GM19395 (cell line): ENCODE measurements at regions not wholly inside any gene's neighbourhood (a gene's known extent, or its start where the extent isn't known, plus 50 kb on each side); places are given as distances from the start of the nearest gene placed in this dataset.

Experiments used
- ATAC-seq: cut with Tn5 transposase; IDR thresholded peaks from one replicate; pipeline ENCODE4 v1.9.1; 2021; ENCODE audit warnings: mild to moderate bottlenecking, moderate library complexity; ENCODE audit not compliant: unreplicated experiment

DNA sequence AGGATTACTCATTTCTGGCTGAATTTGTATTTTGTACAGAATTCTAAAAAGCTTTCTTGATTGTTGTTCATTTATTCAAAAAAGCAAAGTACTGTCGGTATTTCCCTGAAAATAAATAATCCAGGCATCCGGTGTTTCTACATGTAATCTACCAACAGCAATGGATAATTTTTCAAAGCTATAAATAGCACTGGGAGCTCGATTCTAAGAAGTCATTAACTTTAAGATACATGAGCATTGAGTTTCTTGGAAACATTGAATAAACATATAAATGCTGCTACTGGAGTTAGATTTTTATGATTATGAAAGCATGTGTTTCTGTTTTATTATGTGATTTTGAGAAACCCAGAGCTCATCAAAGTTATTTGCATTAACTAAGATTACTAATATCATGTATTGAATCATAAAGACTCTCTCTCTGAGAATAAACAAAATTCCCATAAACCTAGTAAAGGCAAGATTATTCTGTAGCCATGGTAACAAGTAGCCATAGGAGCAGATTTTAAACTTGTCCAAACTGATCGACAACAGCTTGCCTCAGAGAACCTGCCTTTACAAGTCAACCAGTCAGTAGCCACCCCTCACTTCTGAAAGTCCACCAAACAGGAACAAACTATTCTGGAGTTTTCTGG lies 197.0 kb downstream of the DRD1 start:
- no peak for ATAC-seq

- no peak for ATAC-seq
Observed at GRCh38 chr5:175246242-175246888, 197.6 kb downstream of the DRD1 start.

- ATAC-seq, result no peak
Observed at GRCh38 chr5:175243441-175243840, 200.5 kb downstream of the DRD1 start.

GRCh38 chr5:175242207-175242606 lies 201.8 kb downstream of the DRD1 start:
- ATAC-seq, result no peak

- no peak for ATAC-seq
Observed at GRCh38 chr5:175238326-175238725, 205.7 kb downstream of the DRD1 start.

GRCh38 chr5:175236176-175236575 lies 207.8 kb downstream of the DRD1 start:
- ATAC-seq, result no peak

DNA sequence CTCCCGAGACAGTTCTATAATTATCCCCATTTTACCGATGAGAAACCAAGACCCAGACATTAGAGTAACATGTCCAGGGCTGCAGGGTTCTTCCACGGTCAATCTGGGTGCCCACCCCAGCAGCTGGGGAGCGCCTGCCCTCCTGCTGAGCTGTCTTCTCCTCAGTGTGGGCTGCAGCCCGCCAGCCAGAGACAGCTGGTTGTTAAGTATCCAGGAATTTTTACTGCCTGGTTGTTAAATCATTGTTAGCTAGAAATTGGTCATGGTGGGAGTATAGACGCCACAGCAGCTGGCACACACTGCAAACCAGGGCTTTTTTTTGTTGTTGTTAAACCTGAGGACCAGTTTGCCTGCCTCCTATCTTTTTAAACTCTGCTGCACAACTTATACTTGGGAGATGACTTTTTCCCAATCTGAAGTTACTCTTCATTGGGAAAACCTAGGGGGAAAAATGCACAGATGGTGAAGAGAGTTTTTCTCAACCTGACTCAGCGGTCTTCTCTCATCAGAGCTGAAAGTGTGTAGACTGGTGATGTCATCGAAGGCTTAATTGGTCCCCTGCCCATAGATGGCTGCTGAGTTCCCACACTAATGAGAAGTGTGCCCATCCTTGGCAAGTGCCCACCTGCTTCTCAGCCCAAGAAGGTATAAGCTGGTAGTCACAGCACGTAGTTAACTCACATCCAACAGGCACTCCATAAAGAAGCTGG lies 208.6 kb downstream of the DRD1 start:
- ATAC-seq, result no peak

GRCh38 chr5:175230299-175230698 lies 213.7 kb downstream of the DRD1 start:
- ATAC-seq, result no peak

DNA sequence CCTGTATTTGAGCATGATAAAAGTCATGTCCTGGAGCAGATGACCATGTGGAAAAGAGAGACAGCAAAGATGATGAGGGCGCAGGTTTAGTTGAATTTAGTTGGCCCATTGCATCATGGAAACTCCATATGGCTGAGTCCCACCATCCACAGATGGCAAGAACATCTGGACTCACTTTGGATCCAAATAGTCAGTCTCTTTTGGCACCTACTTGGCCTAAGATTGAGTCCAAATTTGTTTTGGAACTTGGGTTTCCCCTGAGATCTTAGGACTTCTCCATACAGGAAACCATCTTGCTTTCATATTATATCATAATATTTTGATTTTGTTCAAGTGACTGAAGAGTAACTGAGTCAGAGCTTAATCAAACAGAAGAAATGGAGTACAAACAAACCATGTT lies 217.5 kb downstream of the DRD1 start:
- no peak for ATAC-seq

DNA sequence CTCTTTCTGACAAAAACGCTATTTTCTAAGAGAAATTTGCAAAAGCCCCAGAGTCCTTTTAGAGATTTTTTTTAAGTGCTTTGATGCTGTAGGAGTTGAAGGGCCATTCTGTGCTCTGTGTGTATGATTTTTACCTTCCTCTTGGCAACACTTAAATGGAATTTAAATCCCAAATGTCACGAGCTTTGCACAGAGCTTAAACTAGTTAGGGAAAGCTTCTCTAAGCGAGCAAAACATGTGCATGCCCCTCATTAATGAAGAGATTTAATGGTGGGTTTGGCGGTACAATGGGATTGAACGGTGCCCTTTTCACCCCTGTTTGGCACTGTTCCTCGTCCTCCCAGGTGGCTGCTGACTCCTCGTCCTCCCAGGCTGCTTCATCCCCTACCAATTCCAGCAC lies 220.7 kb downstream of the DRD1 start:
- ATAC-seq, result no peak

- no peak for ATAC-seq
Observed at GRCh38 chr5:175222621-175223020, 221.4 kb downstream of the DRD1 start.

- ATAC-seq, result no peak
Observed at GRCh38 chr5:175220549-175220948, 223.4 kb downstream of the DRD1 start.

DNA sequence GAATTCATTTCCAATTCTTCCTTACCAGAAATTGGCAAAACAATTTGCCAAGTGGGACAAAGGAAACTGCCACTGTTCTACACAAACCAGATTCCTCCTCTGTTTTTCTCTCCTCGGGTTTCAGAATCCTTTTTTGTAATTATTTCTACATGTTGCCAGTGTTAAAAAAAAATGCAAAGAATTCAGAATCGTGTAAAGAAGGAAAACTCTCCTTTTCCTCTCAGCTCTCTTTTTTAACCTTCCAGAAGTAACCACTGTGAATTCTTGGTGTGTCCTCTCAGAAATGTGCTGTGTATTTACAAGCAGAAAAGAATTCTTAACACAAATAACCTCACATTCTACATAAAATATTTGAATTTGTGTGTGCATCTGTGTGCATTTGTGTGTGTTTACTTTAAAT lies 224.6 kb downstream of the DRD1 start:
- no peak for ATAC-seq

GRCh38 chr5:175216991-175217390 lies 227.0 kb downstream of the DRD1 start:
- no peak for ATAC-seq

GRCh38 chr5:175215906-175216305 lies 228.1 kb downstream of the DRD1 start:
- ATAC-seq, result no peak

DNA sequence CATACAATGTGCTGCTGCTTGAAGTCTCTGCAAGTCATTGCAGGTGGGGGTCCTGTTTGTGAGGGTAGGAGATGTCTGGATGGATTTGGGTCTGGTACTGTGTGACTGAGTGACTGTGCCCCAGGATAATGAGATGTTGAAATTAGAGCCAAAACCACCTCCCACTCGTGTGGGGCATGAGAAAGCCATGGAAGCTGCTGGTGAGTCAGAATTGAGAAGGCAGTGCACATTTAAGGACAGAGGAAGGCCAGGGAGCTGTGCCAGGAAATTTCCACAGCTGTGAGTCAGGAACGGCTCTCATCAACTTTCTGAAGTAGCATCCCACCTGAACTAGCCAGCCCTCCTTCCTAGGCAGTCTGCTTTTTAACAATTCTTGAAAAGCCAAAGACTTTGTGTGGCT lies 229.8 kb downstream of the DRD1 start:
- ATAC-seq, result no peak

DNA sequence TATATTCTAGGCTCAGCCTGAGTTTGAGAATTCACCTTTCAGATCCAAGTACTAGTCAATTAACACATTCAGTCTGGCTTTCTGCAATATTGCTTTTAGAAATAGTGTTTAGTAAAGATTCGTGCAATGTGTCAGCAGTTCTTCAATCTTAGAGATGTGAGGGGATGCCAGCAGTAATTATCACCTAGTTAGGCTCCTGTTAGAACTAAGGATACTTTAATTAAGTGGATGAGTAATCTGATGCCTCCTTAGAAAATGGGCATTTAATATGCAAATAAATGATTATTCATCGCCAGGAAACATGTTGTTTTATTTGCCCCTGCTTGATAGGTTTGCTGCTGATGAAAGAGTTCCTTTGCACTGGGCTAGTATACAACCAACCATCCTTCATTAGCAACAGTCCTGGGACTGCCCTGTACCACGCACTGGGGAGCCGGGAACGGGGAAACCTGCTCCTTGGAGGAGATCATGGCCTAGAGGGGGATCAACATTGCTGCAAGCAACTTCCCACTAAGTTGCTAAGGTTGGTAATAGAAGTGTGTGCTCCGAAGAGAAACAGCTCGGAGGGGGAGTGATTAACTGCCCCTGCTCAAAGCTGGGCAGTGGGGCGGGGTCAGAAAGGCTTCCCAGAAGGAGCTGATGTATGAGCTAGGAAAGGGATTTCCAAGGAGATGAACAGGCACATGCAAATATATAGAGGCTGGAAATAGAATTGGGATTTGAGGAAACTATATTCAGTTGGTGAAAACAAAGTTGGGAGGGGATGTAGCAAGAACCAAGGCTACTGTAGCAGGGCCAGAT lies 231.8 kb downstream of the DRD1 start:
- ATAC-seq, result no peak

DNA sequence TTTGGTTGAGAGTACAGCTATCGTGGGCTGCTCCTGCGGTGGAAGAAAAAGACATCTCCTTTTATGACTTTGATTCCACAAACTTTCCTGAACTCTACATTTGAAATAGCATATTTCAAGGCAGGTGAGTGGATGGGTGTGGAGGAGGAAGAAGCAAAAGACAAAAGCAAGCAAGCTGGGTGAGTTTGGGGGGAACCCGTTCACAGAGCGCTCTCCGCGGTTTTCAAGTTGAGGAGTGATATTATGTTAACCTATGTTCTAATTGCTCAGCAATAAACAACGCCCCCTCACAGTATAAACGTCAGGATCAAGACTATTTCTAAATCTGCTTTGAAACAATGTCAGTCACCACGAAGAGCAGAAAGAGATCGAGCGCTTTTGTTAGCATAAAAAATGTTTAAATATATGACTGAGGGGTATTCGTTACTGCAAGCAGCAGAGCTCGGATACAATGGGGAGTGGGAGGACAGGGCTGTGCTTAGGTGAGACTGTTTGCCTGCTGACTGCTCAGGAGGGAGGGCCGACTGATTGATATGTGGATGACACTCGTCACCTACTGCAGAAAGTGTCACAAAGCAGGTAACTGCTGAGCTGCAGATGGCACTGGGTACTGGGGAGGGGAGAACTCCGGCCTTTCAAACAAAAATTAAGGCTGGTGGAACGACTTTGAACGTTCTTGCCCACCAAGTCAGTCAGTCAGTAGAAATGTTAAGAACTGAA lies 236.5 kb downstream of the DRD1 start:
- ATAC-seq, result no peak

GRCh38 chr5:175206669-175207068 lies 237.3 kb downstream of the DRD1 start:
- ATAC-seq, result no peak

- ATAC-seq, result no peak
Observed at GRCh38 chr5:175202463-175203068, 241.4 kb downstream of the DRD1 start.
